PC-3 (cell line): ENCODE measurements at regions not wholly inside any gene's neighbourhood (a gene's known extent, or its start where the extent isn't known, plus 50 kb on each side); places are given as distances from the start of the nearest gene placed in this dataset.

ENCODE experiments used
- ATAC-seq: fragments of 200-7000 bp; cut with Tn5 transposase; 2 replicates; pipeline ENCODE4 v1.9.1; 2020; ENCODE audit warnings: mild to moderate bottlenecking, moderate library complexity
- BruUV-seq: library from RNA; stranded (reverse); fragments of 400-500 nt; replicated peaks from 2 replicates; lab custom pipeline; 2021; lab: Mats Ljungman, UMichigan
- CTCF ChIA-PET: fragments of 300-600 bp; sonication (Branson Sonifier 250); formaldehyde crosslinking; loops from one replicate; lab custom pipeline; 2022; ENCODE audit warnings: antibody characterized with exemption; lab: Charles Lee
- POLR2A ChIA-PET: fragments of 300-600 bp; sonication (Branson Sonifier 250); formaldehyde crosslinking; loops from one replicate; lab custom pipeline; 2022; ENCODE audit warnings: antibody characterized with exemption; ENCODE audit not compliant: unreplicated experiment; lab: Charles Lee
- DNase-seq: peaks from one replicate; pipeline ENCODE4 v3.0.0-alpha.2; 2015
- H2AFZ ChIP-seq: fragments of 300-600 bp; sonication (generic); 2 replicates; pipeline ENCODE4 v1.6.0; 2016; ENCODE audit warnings: antibody characterized with exemption, low read length
- H3F3A ChIP-seq: fragments of 300-600 bp; sonication (generic); one replicate; pipeline ENCODE4 v1.6.0; 2017; ENCODE audit warnings: antibody characterized with exemption, low read length, control low read depth, mild to moderate bottlenecking; ENCODE audit not compliant: unreplicated experiment
- H3K27ac ChIP-seq: fragments of 300-600 bp; sonication (generic); 2 replicates; pipeline ENCODE4 v1.5.1; 2016; ENCODE audit warnings: mild to moderate bottlenecking, low read length
- H3K27me3 ChIP-seq: fragments of 300-600 bp; sonication (generic); 2 replicates; pipeline ENCODE4 v1.6.1; 2016; ENCODE audit warnings: low read length, mixed read lengths
- H3K36me3 ChIP-seq: fragments of 300-600 bp; sonication (generic); 2 replicates; pipeline ENCODE4 v1.6.1; 2016; ENCODE audit warnings: low read depth, mixed run types, low read length, mixed read lengths
- H3K4me1 ChIP-seq: fragments of 300-600 bp; sonication (generic); 2 replicates; pipeline ENCODE4 v1.5.1; 2016; ENCODE audit warnings: low read length; ENCODE audit not compliant: insufficient read depth
- H3K4me2 ChIP-seq: fragments of 300-600 bp; sonication (generic); 2 replicates; pipeline ENCODE4 v1.6.0; 2016; ENCODE audit warnings: low read length
- H3K4me3 ChIP-seq: fragments of 300-600 bp; sonication (generic); 2 replicates; pipeline ENCODE4 v1.5.1; 2016; ENCODE audit warnings: mild to moderate bottlenecking, low read length, mixed read lengths
- H3K79me2 ChIP-seq: fragments of 300-600 bp; sonication (generic); 2 replicates; pipeline ENCODE4 v1.6.1; 2017; ENCODE audit warnings: low read length, mixed read lengths
- H3K9ac ChIP-seq: fragments of 300-600 bp; sonication (generic); 2 replicates; pipeline ENCODE4 v1.6.0; 2016; ENCODE audit warnings: mild to moderate bottlenecking, low read length
- H3K9me2 ChIP-seq: fragments of 300-600 bp; sonication (generic); replicated peaks from 2 replicates; pipeline ENCODE4 v1.6.1; 2016; ENCODE audit warnings: mixed run types, low read length, mixed read lengths
- H3K9me3 ChIP-seq: fragments of 300-600 bp; sonication (generic); 2 replicates; pipeline ENCODE4 v1.6.1; 2016; ENCODE audit warnings: low read length, mixed read lengths
- H4K20me1 ChIP-seq: fragments of 300-600 bp; sonication (generic); 2 replicates; pipeline ENCODE4 v1.6.1; 2016; ENCODE audit warnings: low read length, mixed read lengths
- CTCF ChIP-seq: fragments of 300-600 bp; sonication (generic); conservative IDR thresholded peaks from 2 replicates; pipeline ENCODE4 v1.5.1; 2017; ENCODE audit warnings: antibody characterized with exemption, low read depth, mild to moderate bottlenecking, low read length
- EZH2 ChIP-seq: fragments of 300-600 bp; sonication (generic); IDR thresholded peaks from one replicate; pipeline ENCODE4 v1.6.1; 2017; ENCODE audit warnings: antibody characterized with exemption, mild to moderate bottlenecking, low read length; ENCODE audit not compliant: unreplicated experiment
- EZH2phosphoT487 ChIP-seq: fragments of 300-600 bp; sonication (generic); IDR thresholded peaks from 2 replicates; pipeline ENCODE4 v1.6.1; 2018; ENCODE audit warnings: mild to moderate bottlenecking, antibody characterized with exemption, low read length, borderline replicate concordance
- intact Hi-C: fragments of 100-400 bp; cut with micrococcal nuclease; formaldehyde crosslinking; loops from 2 replicates; pipeline ENCODE4 v1.9.0; 2023

GRCh38 chr7:42580061-42580460 is 331.8 kb downstream of the C7orf25 start:
- H3K4me3 ChIP-seq = no peak overlapping the region
- H3F3A ChIP-seq = no peaks in the 10 kb centered on the region
- no peaks in the 10 kb centered on the region for H3K27me3 ChIP-seq
- H3K4me2 ChIP-seq = no peak overlapping the region
- H2AFZ ChIP-seq = no peak overlapping the region
- no peak overlapping the region for H3K27ac ChIP-seq
- ChIA-PET POLR2A (no interaction called here), CTCF (no interaction called here)
- BruUV-seq = no TSS peak
- H3K9ac ChIP-seq = no peak overlapping the region
- TF ChIP-seq CTCF (no peak), EZH2 (no peak), EZH2phosphoT487 (no peak)
- no peaks in the 10 kb centered on the region for H3K9me2 ChIP-seq
- peaks cover 8% of the 10 kb centered on the region; the same call in 1 of the 2 replicates for H3K9me3 ChIP-seq
- no peaks in the 10 kb centered on the region for H4K20me1 ChIP-seq
- no peaks in the 10 kb centered on the region for H3K4me1 ChIP-seq
- H3K36me3 ChIP-seq = no peaks in the 10 kb centered on the region
- no peaks in the 10 kb centered on the region for H3K79me2 ChIP-seq
- ATAC-seq = no peak
- intact Hi-C loops = no loop called here
- no peak for DNase-seq

- H3K9me2 ChIP-seq = no peaks in the 10 kb centered on the region
- ATAC-seq (no peak), DNase-seq (no peak)
- no peak for TF ChIP-seq EZH2
- TF ChIP-seq CTCF = no peak
- no peak for TF ChIP-seq EZH2phosphoT487
- H2AFZ ChIP-seq = no peak overlapping the region
- H3K36me3 ChIP-seq = no peaks in the 10 kb centered on the region
- no peaks in the 10 kb centered on the region for H4K20me1 ChIP-seq
- ChIA-PET POLR2A (no interaction called here), CTCF (interaction anchor here (0.6 to 1.0 kb wide), 3 partner anchors 229 to 607 kb away, joined by 3 to 4 read pairs (median 3); no protein-coding TSS in a partner anchor)
- BruUV-seq = no TSS peak
- H3K27me3 ChIP-seq = no peaks in the 10 kb centered on the region
- no peaks in the 10 kb centered on the region for H3F3A ChIP-seq
- H3K27ac ChIP-seq = no peak overlapping the region
- no peaks in the 10 kb centered on the region for H3K79me2 ChIP-seq
- peaks cover 8% of the 10 kb centered on the region; the same call in 1 of the 2 replicates for H3K9me3 ChIP-seq
- H3K9ac ChIP-seq = no peak overlapping the region
- intact Hi-C loops = loop anchor here (2.0 to 10.0 kb wide), 3 partner anchors 116 to 590 kb away; partner anchors contain the start of gene GLI3
- peaks cover 9% of the 10 kb centered on the region for H3K4me1 ChIP-seq
- no peak overlapping the region for H3K4me3 ChIP-seq
- H3K4me2 ChIP-seq = no peak overlapping the region
These were observed 336.7 kb downstream of the C7orf25 start for GRCh38 chr7:42575171-42575570.

GRCh38 chr7:42574685-42575084 is 337.2 kb downstream of the C7orf25 start:
- H3K9me2 ChIP-seq = no peaks in the 10 kb centered on the region
- no peak overlapping the region for H3K27ac ChIP-seq
- H2AFZ ChIP-seq = no peak overlapping the region
- H3K79me2 ChIP-seq = no peaks in the 10 kb centered on the region
- TF ChIP-seq EZH2 (no peak), CTCF (peak; percentile 67), EZH2phosphoT487 (no peak)
- H3K9ac ChIP-seq = no peak overlapping the region
- ATAC-seq (peak; percentile 80), DNase-seq (peak; percentile 34)
- H3F3A ChIP-seq = no peaks in the 10 kb centered on the region
- H3K4me1 ChIP-seq = peaks cover 9% of the 10 kb centered on the region
- H4K20me1 ChIP-seq = no peaks in the 10 kb centered on the region
- BruUV-seq = no TSS peak
- no peak overlapping the region for H3K4me2 ChIP-seq
- H3K27me3 ChIP-seq = no peaks in the 10 kb centered on the region
- peaks cover 5% of the 10 kb centered on the region; the same call in 1 of the 2 replicates for H3K9me3 ChIP-seq
- intact Hi-C loops = loop anchor here (2.0 to 10.0 kb wide), 4 partner anchors 116 to 632 kb away; partner anchors contain the start of gene GLI3
- no peak overlapping the region for H3K4me3 ChIP-seq
- ChIA-PET POLR2A (no interaction called here), CTCF (interaction anchor here (0.6 to 1.0 kb wide), 4 partner anchors 116 to 617 kb away, joined by 3 to 5 read pairs (median 4); no protein-coding TSS in a partner anchor)
- H3K36me3 ChIP-seq = no peaks in the 10 kb centered on the region
